Glutamatergic neuron (in vitro differentiated cells): ENCODE measurements at regions not wholly inside any gene's neighbourhood (a gene's known extent, or its start where the extent isn't known, plus 50 kb on each side); places are given as distances from the start of the nearest gene placed in this dataset.

ENCODE experiments used
- DNase-seq: peaks from one replicate; pipeline ENCODE4 v3.0.0; 2022
- H3K27ac Mint-ChIP-seq: one replicate; pipeline ENCODE4 v1.8.0; 2020; ENCODE audit warnings: mild to moderate bottlenecking, mixed read lengths, inconsistent platforms; ENCODE audit not compliant: unreplicated experiment
- H3K27me3 Mint-ChIP-seq: one replicate; pipeline ENCODE4 v1.8.0; 2020; ENCODE audit warnings: mild to moderate bottlenecking, moderate library complexity, mixed read lengths, inconsistent platforms; ENCODE audit not compliant: unreplicated experiment
- H3K36me3 Mint-ChIP-seq: one replicate; pipeline ENCODE4 v1.8.0; 2020; ENCODE audit warnings: mild to moderate bottlenecking, mixed read lengths, inconsistent platforms; ENCODE audit not compliant: unreplicated experiment
- H3K4me1 Mint-ChIP-seq: one replicate; pipeline ENCODE4 v1.8.0; 2020; ENCODE audit warnings: mild to moderate bottlenecking, low read depth, mixed read lengths, inconsistent platforms; ENCODE audit not compliant: unreplicated experiment
- H3K4me3 Mint-ChIP-seq: one replicate; pipeline ENCODE4 v1.8.0; 2020; ENCODE audit warnings: mild to moderate bottlenecking, mixed read lengths, inconsistent platforms; ENCODE audit not compliant: unreplicated experiment
- H3K9me3 Mint-ChIP-seq: one replicate; pipeline ENCODE4 v1.8.0; 2020; ENCODE audit warnings: mild to moderate bottlenecking, moderate library complexity, mixed read lengths, inconsistent platforms; ENCODE audit not compliant: unreplicated experiment
- CTCF ChIP-seq: fragments of 200-600 bp; sonication (generic); IDR thresholded peaks from one replicate; pipeline ENCODE4 v1.5.0; 2021; ENCODE audit not compliant: partially characterized antibody, unreplicated experiment

DNA sequence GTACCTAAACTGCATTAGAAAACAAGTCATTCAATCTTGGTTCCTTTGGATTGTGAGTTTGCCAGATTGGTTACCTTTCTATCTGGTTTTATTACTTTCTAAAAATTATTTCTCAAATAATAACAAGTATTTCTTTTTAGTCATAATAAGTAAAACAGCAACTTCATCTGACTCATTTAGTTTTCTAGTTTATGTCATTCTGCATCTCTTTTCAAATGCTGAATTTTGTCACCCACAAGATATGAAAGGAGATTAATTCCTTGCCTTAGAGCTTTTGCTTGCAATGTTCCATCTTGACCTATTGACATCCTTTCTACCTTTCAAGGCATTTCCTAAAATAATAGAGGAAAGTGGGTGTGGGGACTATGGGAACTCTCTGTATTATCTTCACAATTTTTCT is 253.6 kb upstream of the PEX5L start:
- H3K4me3 Mint-ChIP-seq: no peak overlapping the region
- H3K27ac Mint-ChIP-seq: no peak overlapping the region
- H3K27me3 Mint-ChIP-seq: no peaks in the 10 kb centered on the region
- H3K9me3 Mint-ChIP-seq: no peaks in the 10 kb centered on the region
- H3K4me1 Mint-ChIP-seq: peaks cover 7% of the 10 kb centered on the region
- H3K36me3 Mint-ChIP-seq: no peaks in the 10 kb centered on the region
- no peak for DNase-seq
- no peak for TF ChIP-seq CTCF

GRCh38 chr3:180294282-180295027 is 257.7 kb upstream of the PEX5L start:
- Mint-ChIP-seq H3K9me3 (no peaks in the 10 kb centered on the region), H3K4me1 (peaks cover 7% of the 10 kb centered on the region), H3K27ac (no peak overlapping the region), H3K36me3 (no peaks in the 10 kb centered on the region), H3K27me3 (no peaks in the 10 kb centered on the region), H3K4me3 (no peak overlapping the region)
- no peak for DNase-seq
- no peak for TF ChIP-seq CTCF

GRCh38 chr3:180295811-180296210 is 259.1 kb upstream of the PEX5L start:
- Mint-ChIP-seq H3K36me3 (no peaks in the 10 kb centered on the region), H3K4me3 (no peak overlapping the region), H3K27me3 (no peaks in the 10 kb centered on the region), H3K9me3 (no peaks in the 10 kb centered on the region), H3K4me1 (peaks cover 7% of the 10 kb centered on the region), H3K27ac (no peak overlapping the region)
- DNase-seq: no peak
- TF ChIP-seq CTCF: no peak

DNA sequence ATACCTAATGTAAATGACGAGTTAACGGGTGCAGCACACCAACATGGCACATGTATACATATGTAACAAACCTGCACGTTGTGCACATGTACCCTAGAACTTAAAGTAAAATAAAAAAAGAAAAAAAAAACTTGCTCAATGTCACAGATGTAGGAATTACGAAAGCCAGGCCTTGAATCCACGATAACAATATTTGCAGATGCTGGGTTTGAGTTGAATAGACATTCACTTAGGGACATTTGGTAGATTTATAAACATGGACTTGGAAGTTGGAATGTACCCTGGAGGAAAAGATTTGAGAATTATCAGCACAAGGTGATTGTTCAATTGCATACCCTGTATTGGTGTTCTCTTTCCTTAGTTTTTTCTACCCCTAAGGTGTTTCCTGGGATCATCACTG is 260.2 kb upstream of the PEX5L start:
- H3K27ac Mint-ChIP-seq: no peak overlapping the region
- DNase-seq: no peak
- no peaks in the 10 kb centered on the region for H3K9me3 Mint-ChIP-seq
- H3K27me3 Mint-ChIP-seq: no peaks in the 10 kb centered on the region
- H3K4me3 Mint-ChIP-seq: no peak overlapping the region
- no peak for TF ChIP-seq CTCF
- H3K36me3 Mint-ChIP-seq: no peaks in the 10 kb centered on the region
- peaks cover 7% of the 10 kb centered on the region for H3K4me1 Mint-ChIP-seq

GRCh38 chr3:180306155-180306554 is 269.4 kb upstream of the PEX5L start:
- Mint-ChIP-seq H3K4me3 (no peak overlapping the region), H3K27me3 (peaks cover 2% of the 10 kb centered on the region), H3K27ac (no peak overlapping the region), H3K4me1 (peaks cover 12% of the 10 kb centered on the region), H3K36me3 (no peaks in the 10 kb centered on the region), H3K9me3 (peaks cover 3% of the 10 kb centered on the region)
- DNase-seq: no peak
- TF ChIP-seq CTCF: no peak
